ENCODE measurements at regions not wholly inside any gene's neighbourhood (a gene's known extent, or its start where the extent isn't known, plus 50 kb on each side); places are given as distances from the start of the nearest gene placed in this dataset.

- no peak for TF ChIP-seq TCF12 (IDR thresholded peaks at IDR 0.05)
- no peak for TF ChIP-seq NFIC (IDR thresholded peaks at IDR 0.05; ENCODE audit: borderline replicate concordance)
- TF ChIP-seq CHD2 (IDR thresholded peaks at IDR 0.05; ENCODE audit: low read length, partially characterized antibody) = no peak
- no peak for TF ChIP-seq NRF1 (IDR thresholded peaks at IDR 0.05; ENCODE audit: low read depth, low read length)
- TF ChIP-seq USF1 (IDR thresholded peaks at IDR 0.05; ENCODE audit: borderline replicate concordance, low read depth) = no peak
Observed at GRCh38 chr7:84924353-84924752, 262.5 kb downstream of the SEMA3D start (continued).

- Histone ChIP-seq H2AFZ (ENCODE audit: low read depth) (no peak overlapping the region), H4K20me1 (ENCODE audit: insufficient read depth) (no peaks in the 10 kb centered on the region), H3K4me1 (ENCODE audit: control insufficient read depth in 1 of 2, insufficient read depth in 2 of 2, low read depth in 1 of 2, low read length in 1 of 2) (no peaks in the 10 kb centered on the region; a peak in 1 of 4 replicates), H3K4me3 (ENCODE audit: low read depth in 2 of 2, low read length in 1 of 2) (no peak overlapping the region), H3K9me3 (no peaks in the 10 kb centered on the region), H3K4me2 (no peak overlapping the region), H3K27ac (ENCODE audit: low read depth in 2 of 2, low read length in 1 of 2) (no peak overlapping the region), H3K27me3 (ENCODE audit: insufficient read depth) (no peaks in the 10 kb centered on the region), H3K79me2 (ENCODE audit: insufficient read depth) (no peaks in the 10 kb centered on the region), H3K9me2 (0 out of 2 replicates have a peak, but pooled peaks cover 3% of the 10 kb centered on the region), H3K36me3 (replicated peaks in 1 of 2; ENCODE audit: control insufficient read depth in 1 of 2, insufficient read depth in 2 of 2, low read length in 1 of 2) (no peaks in the 10 kb centered on the region), H3F3A (replicated peaks; ENCODE audit: insufficient read depth) (no peaks in the 10 kb centered on the region), H3K9ac (no peak overlapping the region)
- POLR2A ChIA-PET = no interaction called here
- no peak for DNase-seq
- no peak for TF ChIP-seq EP300 (IDR thresholded peaks at IDR 0.05; ENCODE audit: borderline replicate concordance in 1 of 2, low read depth in 1 of 2, low read length in 1 of 2)
- TF ChIP-seq JUND (IDR thresholded peaks at IDR 0.05) = no peak
- TF ChIP-seq ELF1 (IDR thresholded peaks at IDR 0.05) = no peak
- no peak for TF ChIP-seq RCOR1 (IDR thresholded peaks at IDR 0.05; ENCODE audit: low read length)
- TF ChIP-seq REST (IDR thresholded peaks at IDR 0.05; ENCODE audit: low read depth, low read length) = no peak
- TF ChIP-seq NRF1 (IDR thresholded peaks at IDR 0.05; ENCODE audit: low read depth, low read length) = no peak
- TF ChIP-seq GATA2 (CRISPR knock-in tag; IDR thresholded peaks at IDR 0.05) = no peak
- TF ChIP-seq MEF2A (IDR thresholded peaks at IDR 0.05; ENCODE audit: borderline replicate concordance, low read depth) = no peak
- TF ChIP-seq TAF1 (IDR thresholded peaks at IDR 0.05; ENCODE audit: borderline replicate concordance, low read depth, low read length) = no peak
- no peak for TF ChIP-seq IRF3 (IDR thresholded peaks at IDR 0.05; ENCODE audit: low read depth, low read length)
- TF ChIP-seq RAD21 (IDR thresholded peaks at IDR 0.05; ENCODE audit: low read length) = no peak
- TF ChIP-seq USF1 (IDR thresholded peaks at IDR 0.05; ENCODE audit: borderline replicate concordance, low read depth) = no peak
- no peak for TF ChIP-seq SMC3 (IDR thresholded peaks at IDR 0.05; ENCODE audit: low read depth, low read length)
- no peak for TF ChIP-seq SIN3A (IDR thresholded peaks at IDR 0.05; ENCODE audit: borderline replicate concordance, low read depth, low read length)
- TF ChIP-seq MXI1 (IDR thresholded peaks at IDR 0.05; ENCODE audit: low read depth, low read length) = no peak
- no peak for TF ChIP-seq GABPA (IDR thresholded peaks at IDR 0.05; ENCODE audit: low read depth)
- no peak for TF ChIP-seq MAX (IDR thresholded peaks at IDR 0.05; ENCODE audit: low read depth)
- no peak for TF ChIP-seq YY1 (IDR thresholded peaks at IDR 0.05; ENCODE audit: low read depth)
- no peak for TF ChIP-seq PBX3 (IDR thresholded peaks at IDR 0.05)
- WGBS (ENCODE audit: low lambda C conversion rate) = 92% methylated on average over 1 of the region's 1 CpG
- CTCF ChIA-PET = no interaction called here
Observed at GRCh38 chr7:84923348-84923747, 263.5 kb downstream of the SEMA3D start.
